CD14-positive monocyte (primary cell): ENCODE measurements at regions not wholly inside any gene's neighbourhood (a gene's known extent, or its start where the extent isn't known, plus 50 kb on each side); places are given as distances from the start of the nearest gene placed in this dataset.

Experiments used
- DNase-seq, 3 donors: peaks; one replicate each; pipeline ENCODE4 v3.0.0-alpha.2; 2011 to 2022
- H2AFZ ChIP-seq: 2 replicates; pipeline ENCODE4 v1.6.0; 2012; ENCODE audit warnings: mild to moderate bottlenecking, low read depth, low read length, inconsistent platforms; ENCODE audit not compliant: insufficient read depth, poor library complexity, severe bottlenecking
- H3K27ac ChIP-seq, 2 donors: 1 replicate in 1 of 2; 2 replicates in 1 of 2; pipeline ENCODE4 v1.5.1; 2012 to 2013; ENCODE audit warnings: low read length in 2 of 2, control low read depth in 1 of 2, inconsistent platforms in 1 of 2, low read depth in 1 of 2, mild to moderate bottlenecking in 1 of 2
- H3K27me3 ChIP-seq, 2 donors: one replicate each; pipeline versions ENCODE4 v1.6.0 to v1.6.1; 2011 to 2013; ENCODE audit warnings: low read length in 2 of 2; ENCODE audit not compliant: control insufficient read depth in 2 of 2, insufficient read depth in 2 of 2
- H3K36me3 ChIP-seq, 2 donors: replicated peaks in 1 of 2; 1 replicate in 1 of 2; 2 replicates in 1 of 2; pipeline versions ENCODE4 v1.5.1 to v1.6.1; 2012 to 2013; ENCODE audit warnings: low read length in 2 of 2, control low read depth in 1 of 2, inconsistent platforms in 1 of 2, mild to moderate bottlenecking in 1 of 2; ENCODE audit not compliant: insufficient read depth in 2 of 2, control insufficient read depth in 1 of 2
- H3K4me1 ChIP-seq, 2 donors: 1 replicate in 1 of 2; 2 replicates in 1 of 2; pipeline versions ENCODE4 v1.5.1 to v1.6.1; 2012 to 2013; ENCODE audit warnings: low read length in 2 of 2, control low read depth in 1 of 2, inconsistent platforms in 1 of 2, mild to moderate bottlenecking in 1 of 2, moderate library complexity in 1 of 2; ENCODE audit not compliant: insufficient read depth in 2 of 2, control insufficient read depth in 1 of 2
- H3K4me2 ChIP-seq: replicated peaks from 2 replicates; pipeline ENCODE3; 2012; ENCODE audit warnings: low read length, moderate library complexity, mild to moderate bottlenecking; ENCODE audit not compliant: poor library complexity, severe bottlenecking; ENCODE audit errors: extremely low read depth
- H3K4me3 ChIP-seq, 3 experiments: fragments of 200-600 bp in 1 of 3; sonication (generic) in 1 of 3; replicated peaks in 1 of 3; 1 replicate in 2 of 3; 2 replicates in 1 of 3; pipeline ENCODE4 v1.5.1; 2011 to 2013; ENCODE audit warnings: low read length in 3 of 3, mild to moderate bottlenecking in 3 of 3, control low read depth in 2 of 3, low read depth in 2 of 3, inconsistent platforms in 1 of 3, moderate library complexity in 1 of 3
- H3K79me2 ChIP-seq: 2 replicates; pipeline ENCODE4 v1.6.0; 2012; ENCODE audit warnings: mild to moderate bottlenecking, control low read depth, inconsistent platforms, low read length, moderate library complexity; ENCODE audit not compliant: insufficient read depth
- H3K9ac ChIP-seq: 2 replicates; pipeline ENCODE4 v1.6.0; 2017; ENCODE audit warnings: low read length, mild to moderate bottlenecking; ENCODE audit not compliant: insufficient read depth, poor library complexity, severe bottlenecking
- H3K9me3 ChIP-seq, 2 donors: replicated peaks in 1 of 2; 1 replicate in 1 of 2; 2 replicates in 1 of 2; pipeline versions ENCODE4 v1.5.1 to v1.6.1; 2012 to 2013; ENCODE audit warnings: low read length in 2 of 2, control low read depth in 1 of 2; ENCODE audit not compliant: control insufficient read depth in 1 of 2, insufficient read depth in 1 of 2
- H4K20me1 ChIP-seq: 2 replicates; pipeline ENCODE4 v1.6.0; 2012; ENCODE audit warnings: mild to moderate bottlenecking, low read length, control low read depth, moderate library complexity; ENCODE audit not compliant: insufficient read depth
- H3K27ac Mint-ChIP-seq, 7 donors: one replicate each; pipeline ENCODE4 v1.8.0; 2020; ENCODE audit warnings: mild to moderate bottlenecking in 7 of 7, mixed read lengths in 7 of 7, moderate library complexity in 6 of 7, inconsistent platforms in 2 of 7
- H3K27me3 Mint-ChIP-seq, 3 donors: one replicate each; pipeline ENCODE4 v1.8.0; 2021 to 2022; ENCODE audit warnings: low read depth in 3 of 3, mild to moderate bottlenecking in 3 of 3, mixed read lengths in 3 of 3, moderate library complexity in 3 of 3, inconsistent platforms in 1 of 3
- H3K36me3 Mint-ChIP-seq, 2 donors: one replicate each; pipeline ENCODE4 v1.8.0; 2020; ENCODE audit warnings: mixed read lengths in 2 of 2, inconsistent platforms in 1 of 2, mild to moderate bottlenecking in 1 of 2
- H3K4me1 Mint-ChIP-seq: one replicate; pipeline ENCODE4 v1.8.0; 2020; ENCODE audit warnings: mild to moderate bottlenecking, mixed read lengths
- H3K4me3 Mint-ChIP-seq, 2 donors: one replicate each; pipeline ENCODE4 v1.8.0; 2020; ENCODE audit warnings: mild to moderate bottlenecking in 2 of 2, mixed read lengths in 2 of 2, moderate library complexity in 1 of 2
- H3K9me3 Mint-ChIP-seq, 7 donors: one replicate each; pipeline ENCODE4 v1.8.0; 2020 to 2022; ENCODE audit warnings: mixed read lengths in 7 of 7, mild to moderate bottlenecking in 6 of 7, moderate library complexity in 6 of 7, inconsistent platforms in 2 of 7
- WGBS: methylation state at CpG from one replicate; pipeline ENCODE4 v1.1.5; 2013; ENCODE audit warnings: missing lambda C conversion rate; ENCODE audit not compliant: insufficient coverage; 5-methylcytosine and 5-hydroxymethylcytosine counted together
- intact Hi-C, 2 donors: fragments of 100-400 bp; cut with micrococcal nuclease; formaldehyde crosslinking; loops; one replicate each; pipeline versions ENCODE4 v1.15.0 to v1.15.1; 2023
- TF ChIP-seq, protein P1 (sequence below): fragments of 200-600 bp; IDR thresholded peaks from one replicate; pipeline ENCODE4 v1.8.0; 2022; ENCODE audit warnings: antibody characterized with exemption, mild to moderate bottlenecking

DNA sequence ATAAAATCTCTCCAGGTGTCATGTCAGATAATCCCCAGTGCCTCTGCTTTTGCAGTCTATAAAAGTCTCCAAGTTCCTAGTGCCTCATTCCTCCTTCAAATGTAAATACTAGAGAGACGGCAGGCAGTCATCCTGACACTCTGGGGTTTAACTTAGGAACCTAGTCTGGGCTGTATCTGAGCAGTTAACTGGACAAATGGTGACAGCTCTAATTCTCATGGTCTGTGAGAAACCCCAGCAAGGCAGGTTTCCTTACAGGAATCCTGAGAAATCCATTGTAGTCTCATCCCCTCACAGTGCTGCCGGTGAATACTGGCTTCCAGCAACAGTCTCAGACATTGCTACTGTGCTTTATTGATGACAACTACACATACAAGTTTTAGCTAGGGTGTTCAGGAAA lies 246.8 kb downstream of the SNCA start:
- H3K36me3 Mint-ChIP-seq = no peaks in the 10 kb centered on the region
- H3K4me3 ChIP-seq = no peak overlapping the region
- H2AFZ ChIP-seq = no peak overlapping the region
- no peak overlapping the region for H3K4me2 ChIP-seq
- no peaks in the 10 kb centered on the region for H3K27me3 Mint-ChIP-seq
- no peak overlapping the region for H3K9ac ChIP-seq
- H3K4me1 ChIP-seq = no peaks in the 10 kb centered on the region
- 100% methylated on average over 1 of the region's 2 CpGs for WGBS
- intact Hi-C loops = no loop called here
- no peaks in the 10 kb centered on the region for H4K20me1 ChIP-seq
- H3K4me1 Mint-ChIP-seq = no peaks in the 10 kb centered on the region
- TF ChIP-seq, protein P1, sequence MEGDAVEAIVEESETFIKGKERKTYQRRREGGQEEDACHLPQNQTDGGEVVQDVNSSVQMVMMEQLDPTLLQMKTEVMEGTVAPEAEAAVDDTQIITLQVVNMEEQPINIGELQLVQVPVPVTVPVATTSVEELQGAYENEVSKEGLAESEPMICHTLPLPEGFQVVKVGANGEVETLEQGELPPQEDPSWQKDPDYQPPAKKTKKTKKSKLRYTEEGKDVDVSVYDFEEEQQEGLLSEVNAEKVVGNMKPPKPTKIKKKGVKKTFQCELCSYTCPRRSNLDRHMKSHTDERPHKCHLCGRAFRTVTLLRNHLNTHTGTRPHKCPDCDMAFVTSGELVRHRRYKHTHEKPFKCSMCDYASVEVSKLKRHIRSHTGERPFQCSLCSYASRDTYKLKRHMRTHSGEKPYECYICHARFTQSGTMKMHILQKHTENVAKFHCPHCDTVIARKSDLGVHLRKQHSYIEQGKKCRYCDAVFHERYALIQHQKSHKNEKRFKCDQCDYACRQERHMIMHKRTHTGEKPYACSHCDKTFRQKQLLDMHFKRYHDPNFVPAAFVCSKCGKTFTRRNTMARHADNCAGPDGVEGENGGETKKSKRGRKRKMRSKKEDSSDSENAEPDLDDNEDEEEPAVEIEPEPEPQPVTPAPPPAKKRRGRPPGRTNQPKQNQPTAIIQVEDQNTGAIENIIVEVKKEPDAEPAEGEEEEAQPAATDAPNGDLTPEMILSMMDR = no peak
- no peaks in the 10 kb centered on the region for H3K27me3 ChIP-seq
- H3K79me2 ChIP-seq = no peaks in the 10 kb centered on the region
- DNase-seq = no peak
- H3K27ac Mint-ChIP-seq = no peak overlapping the region
- no peak overlapping the region for H3K27ac ChIP-seq
- no peak overlapping the region for H3K4me3 Mint-ChIP-seq
- no peaks in the 10 kb centered on the region for H3K9me3 ChIP-seq
- peaks cover 0 to 6% (median 0%) of the 10 kb centered on the region in 7 donors for H3K9me3 Mint-ChIP-seq
- H3K36me3 ChIP-seq = no peaks in the 10 kb centered on the region

DNA sequence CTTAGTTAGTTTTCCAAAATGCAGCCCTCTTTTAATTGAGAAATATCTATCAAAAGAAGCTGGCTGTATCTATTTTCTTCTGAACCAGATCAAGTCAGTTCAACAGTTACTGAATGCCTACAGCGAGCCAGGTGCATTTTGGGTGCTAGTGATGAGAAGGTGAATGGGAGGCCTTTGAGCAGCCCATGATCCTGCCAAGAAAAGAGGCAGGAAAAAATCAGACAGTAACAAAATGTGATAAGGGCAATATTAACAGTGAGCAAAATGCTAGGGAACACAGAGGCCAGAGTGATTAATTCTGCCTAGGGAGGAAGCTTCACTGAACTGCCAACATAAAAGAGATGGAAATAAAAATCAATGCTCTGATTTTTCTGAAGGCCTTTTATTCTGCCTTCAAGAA lies 248.5 kb downstream of the SNCA start:
- intact Hi-C loops = no loop called here
- no peak overlapping the region for H3K4me3 ChIP-seq
- no peak overlapping the region for H2AFZ ChIP-seq
- H3K4me1 Mint-ChIP-seq = no peaks in the 10 kb centered on the region
- no peaks in the 10 kb centered on the region for H4K20me1 ChIP-seq
- peaks cover 0 to 6% (median 0%) of the 10 kb centered on the region in 7 donors for H3K9me3 Mint-ChIP-seq
- no CpG with 5 or more reads among the region's 1 CpG for WGBS
- H3K27ac ChIP-seq = no peak overlapping the region
- TF ChIP-seq, protein P1 = no peak
- no peaks in the 10 kb centered on the region for H3K27me3 ChIP-seq
- H3K36me3 ChIP-seq = no peaks in the 10 kb centered on the region
- no peaks in the 10 kb centered on the region for H3K9me3 ChIP-seq
- H3K4me3 Mint-ChIP-seq = no peak overlapping the region
- no peak overlapping the region for H3K9ac ChIP-seq
- no peak for DNase-seq
- no peaks in the 10 kb centered on the region for H3K79me2 ChIP-seq
- no peaks in the 10 kb centered on the region for H3K36me3 Mint-ChIP-seq
- no peaks in the 10 kb centered on the region for H3K27me3 Mint-ChIP-seq
- no peak overlapping the region for H3K4me2 ChIP-seq
- no peaks in the 10 kb centered on the region for H3K4me1 ChIP-seq
- H3K27ac Mint-ChIP-seq = peak overlapping the region in 1 of 7 donors; percentile 73
